ENCODE measurements at regions not wholly inside any gene's neighbourhood (a gene's known extent, or its start where the extent isn't known, plus 50 kb on each side); places are given as distances from the start of the nearest gene placed in this dataset.
"Not testable (repeated sequence)": the region's sequence is repeated elsewhere in the genome, so short reads cannot be mapped to it uniquely, and the experiment has no call there.

DNA sequence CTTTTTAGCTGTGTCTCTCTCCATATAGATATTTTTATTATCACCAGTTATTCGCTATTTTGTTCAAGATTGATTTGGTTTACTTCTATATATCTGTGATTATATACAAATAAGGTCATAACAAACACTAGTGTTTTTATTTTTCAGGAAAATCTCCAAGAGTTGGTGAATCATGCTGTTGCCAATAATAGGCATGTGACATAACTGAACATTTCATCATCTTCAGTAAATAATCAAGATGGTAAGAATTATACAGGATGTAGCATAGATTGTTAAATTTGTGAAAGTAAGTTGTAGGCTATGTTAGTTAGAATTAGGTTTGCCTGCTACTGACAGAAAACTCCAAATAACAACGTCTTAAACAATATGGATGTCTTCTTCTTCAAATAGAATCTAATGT, 240.9 kb upstream of the PDE3A start:
- DNase-seq (ENCODE audit: low read depth), result no peak

DNA sequence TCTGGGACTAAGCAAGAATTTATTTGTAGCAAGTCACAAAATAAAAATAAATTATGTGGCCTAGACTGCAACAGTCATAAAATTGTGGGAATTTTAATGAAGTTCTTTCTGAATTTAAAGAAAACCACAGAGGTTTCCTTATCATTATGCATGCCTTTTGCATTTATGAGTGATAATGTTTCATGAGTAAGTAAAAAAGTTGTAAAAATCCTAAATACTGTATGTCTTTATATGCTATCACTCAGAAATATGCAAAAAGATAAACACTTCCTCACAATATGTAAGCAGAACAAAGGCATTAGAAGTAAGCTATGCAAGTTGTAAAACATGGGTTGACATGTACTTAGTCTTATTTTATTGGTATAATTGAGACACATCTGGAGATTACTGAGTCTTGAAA, 239.4 kb upstream of the PDE3A start:
- DNase-seq (ENCODE audit: low read depth), result peak; percentile 9

DNA sequence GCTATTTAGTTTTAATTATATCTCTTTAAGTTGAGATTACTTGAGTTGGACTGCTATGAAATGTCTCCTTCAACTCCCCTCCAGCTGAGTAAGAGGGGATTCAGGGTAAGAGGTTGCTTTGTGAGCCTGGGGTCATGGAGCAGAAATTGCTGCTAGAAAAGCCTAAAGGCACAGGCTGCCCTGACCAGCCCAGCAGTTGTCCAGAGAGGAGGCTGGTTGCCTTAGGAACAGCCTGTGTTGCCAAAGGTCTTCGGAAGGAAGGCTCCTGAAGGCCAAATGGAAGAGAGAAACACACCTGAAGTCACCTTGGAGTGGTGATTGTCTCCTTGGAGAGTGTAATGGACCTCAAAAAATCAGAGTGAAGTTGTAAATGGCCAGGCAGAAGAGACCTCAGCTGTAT, 235.5 kb upstream of the PDE3A start:
- DNase-seq (ENCODE audit: low read depth), result no peak

DNA sequence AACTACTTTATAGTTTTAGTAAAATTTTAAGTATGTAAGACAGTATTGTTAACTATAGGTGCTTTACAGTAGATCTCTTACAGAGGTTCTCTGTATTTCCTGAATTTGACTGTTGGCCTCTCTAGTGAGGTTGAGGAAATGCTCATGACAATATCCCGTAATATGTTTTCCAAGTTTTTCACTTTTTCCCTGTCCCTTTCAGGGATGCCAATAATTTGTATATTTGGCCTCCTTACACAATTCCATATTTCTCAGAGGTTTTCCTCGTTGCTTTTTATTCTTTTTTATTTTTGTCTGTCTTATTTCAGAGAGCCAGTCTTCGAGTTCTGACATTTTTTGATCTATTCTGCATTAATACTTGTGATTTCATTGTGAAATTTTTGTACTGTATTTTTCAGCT, 233.7 kb upstream of the PDE3A start:
- no peak for DNase-seq (ENCODE audit: low read depth)

DNA sequence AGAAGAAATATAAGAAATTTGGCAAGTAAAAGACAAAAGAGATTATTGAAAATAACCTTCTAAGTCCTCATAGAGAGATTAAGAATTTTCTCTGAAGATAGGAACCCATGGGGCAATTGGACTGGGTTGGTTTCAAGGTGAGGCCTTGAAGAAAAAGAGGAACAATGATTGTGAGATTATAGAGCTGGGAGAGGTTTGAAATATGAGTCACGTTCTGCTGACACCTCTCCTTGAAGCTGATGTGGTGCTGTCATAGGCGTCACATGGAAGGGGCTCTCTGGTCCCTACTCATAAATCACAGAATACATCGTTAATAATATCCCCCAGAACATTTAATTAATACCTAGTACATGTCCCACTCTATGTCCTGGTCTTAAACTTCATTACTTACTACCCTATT, 227.6 kb upstream of the PDE3A start:
- DNase-seq (ENCODE audit: low read depth), result no peak

DNA sequence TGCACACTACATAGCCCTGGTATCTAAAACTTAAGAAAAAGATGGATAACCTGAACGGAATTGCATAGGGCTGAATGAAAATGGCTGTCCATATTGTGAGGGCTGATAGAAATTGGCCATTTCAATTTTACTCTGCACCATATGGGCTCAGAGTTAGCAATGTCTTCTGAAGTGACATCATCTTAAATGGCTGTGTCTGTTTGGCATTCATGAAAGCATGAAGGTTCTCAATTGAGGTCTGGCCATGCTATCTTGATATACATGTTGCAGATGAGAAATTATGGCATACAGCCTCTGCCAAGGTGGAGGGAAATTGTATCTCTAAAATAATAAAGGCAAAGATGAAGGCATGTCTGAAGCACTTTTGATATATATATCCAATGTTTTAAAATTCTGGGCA, 226.0 kb upstream of the PDE3A start:
- no peak for DNase-seq (ENCODE audit: low read depth)

DNA sequence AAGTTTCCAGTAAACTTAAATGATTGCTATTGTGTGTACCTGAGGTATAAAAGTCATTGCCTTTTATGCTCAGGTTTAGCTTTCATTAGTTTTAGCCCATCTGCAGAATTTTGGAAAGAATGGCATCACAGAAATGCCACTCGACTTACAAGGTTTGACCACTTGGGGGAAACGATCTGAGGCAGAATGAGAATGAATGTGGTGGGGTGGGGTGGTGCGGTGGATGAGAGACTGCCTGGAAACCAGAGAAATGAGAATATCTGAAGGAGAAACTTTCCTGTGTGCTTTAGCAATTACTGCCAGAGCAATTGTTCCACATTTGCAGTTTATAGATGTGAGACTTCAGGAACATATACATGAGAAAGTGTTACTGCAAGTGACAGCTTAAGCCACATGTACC, 225.4 kb upstream of the PDE3A start:
- no peak for DNase-seq (ENCODE audit: low read depth)

DNA sequence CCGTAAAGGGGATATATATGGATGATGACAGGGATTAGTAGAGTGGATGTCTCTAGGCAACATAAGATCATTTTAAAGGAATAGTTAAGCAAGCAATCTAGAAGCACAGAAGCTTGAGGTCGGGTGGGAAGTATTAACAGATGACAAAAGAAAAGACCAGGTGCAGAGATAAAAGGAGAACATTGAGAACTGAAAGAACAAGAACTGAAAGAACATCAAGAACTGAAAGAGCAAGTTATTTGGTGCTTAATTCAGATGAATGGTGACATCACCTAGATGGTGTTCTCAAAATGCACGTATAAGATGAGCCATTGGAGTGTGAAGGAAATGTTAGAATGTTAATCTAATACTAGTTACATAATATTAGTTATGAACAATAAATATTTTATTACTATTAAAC, 224.0 kb upstream of the PDE3A start:
- no peak for DNase-seq (ENCODE audit: low read depth)

DNA sequence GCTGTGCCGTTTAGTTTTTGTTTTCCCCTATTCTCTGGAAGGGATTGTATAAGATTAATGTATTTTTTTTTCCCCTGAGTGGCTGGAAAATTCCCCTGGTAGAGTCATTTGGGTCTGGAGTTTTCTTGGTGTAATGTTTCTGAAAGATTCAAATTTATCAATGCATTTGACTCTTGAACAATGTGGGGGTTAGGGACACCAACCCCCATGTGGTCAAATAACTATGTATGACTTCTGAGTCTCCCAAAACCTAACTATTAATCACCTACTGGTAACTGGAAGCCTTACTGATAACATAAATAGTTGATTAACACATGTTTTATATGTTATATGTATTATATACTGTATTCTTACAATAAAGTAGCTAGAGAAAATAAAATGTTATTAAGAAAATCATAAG, 220.1 kb upstream of the PDE3A start:
- no peak for DNase-seq (ENCODE audit: low read depth)

DNA sequence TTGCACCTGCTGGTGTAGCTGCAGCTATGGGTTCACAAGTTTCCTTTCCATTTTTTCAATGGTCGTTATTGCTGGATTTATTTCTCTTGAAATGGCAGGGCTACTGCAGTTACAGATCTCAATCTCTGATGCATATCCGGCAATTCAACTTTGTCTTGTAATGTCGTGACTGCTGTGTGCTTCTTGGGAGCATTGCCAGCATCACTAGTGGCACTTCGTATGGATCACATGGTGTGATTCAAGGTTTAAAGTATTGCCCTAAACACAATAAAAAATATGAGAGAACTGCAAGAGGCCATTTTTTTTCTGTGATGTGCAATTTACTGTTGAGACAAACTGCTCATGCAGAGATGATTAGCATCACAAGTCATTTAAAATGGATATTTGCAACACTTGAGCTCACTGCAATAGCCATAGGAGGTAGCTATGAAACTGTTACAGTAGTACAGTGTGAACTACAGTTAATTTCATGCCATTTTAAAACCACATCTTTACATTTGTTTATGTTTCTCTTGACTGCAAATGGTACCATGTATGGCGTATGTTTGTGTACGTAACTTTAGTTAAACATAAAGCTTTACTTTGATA, 217.4 kb upstream of the PDE3A start:
- DNase-seq (ENCODE audit: low read depth), result no peak

DNA sequence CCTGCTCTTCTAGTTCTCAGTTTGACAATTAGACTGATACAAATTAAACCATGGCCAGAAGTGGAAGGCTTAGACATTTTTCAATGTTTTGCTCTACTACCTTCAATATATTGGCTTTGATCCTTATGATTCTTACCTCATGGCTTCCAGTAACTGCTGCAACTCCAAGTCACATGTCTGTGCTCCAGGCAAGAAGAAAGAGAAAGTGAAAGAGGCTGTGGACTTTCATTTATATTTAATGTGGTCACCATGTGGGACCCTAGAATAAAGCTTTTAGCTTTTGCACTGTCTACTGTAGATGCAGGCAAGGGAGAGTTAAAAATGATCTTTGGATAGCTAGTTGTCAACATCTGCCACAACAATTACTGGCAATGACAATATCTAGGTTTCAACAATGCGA, 214.3 kb upstream of the PDE3A start:
- DNase-seq (ENCODE audit: low read depth), result no peak

DNA sequence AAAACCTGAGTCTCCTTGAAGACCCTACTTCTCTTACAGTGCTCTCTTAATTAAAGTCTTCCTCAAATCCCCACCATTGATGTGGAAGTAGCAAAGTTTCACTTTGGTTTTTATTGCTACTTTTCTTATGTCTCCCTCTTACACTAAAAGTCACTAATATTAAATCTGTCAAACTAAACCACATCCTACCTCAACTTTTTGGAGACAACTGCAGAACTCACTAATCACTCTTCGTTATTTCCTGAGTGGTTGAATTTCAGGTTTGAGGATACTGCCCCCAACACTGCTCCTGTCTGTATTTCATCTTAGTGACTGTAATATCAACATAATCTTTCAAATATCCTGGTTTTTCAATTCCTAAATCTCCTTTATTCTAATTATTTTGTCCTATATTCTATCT, 213.0 kb upstream of the PDE3A start:
- no peak for DNase-seq (ENCODE audit: low read depth)

DNA sequence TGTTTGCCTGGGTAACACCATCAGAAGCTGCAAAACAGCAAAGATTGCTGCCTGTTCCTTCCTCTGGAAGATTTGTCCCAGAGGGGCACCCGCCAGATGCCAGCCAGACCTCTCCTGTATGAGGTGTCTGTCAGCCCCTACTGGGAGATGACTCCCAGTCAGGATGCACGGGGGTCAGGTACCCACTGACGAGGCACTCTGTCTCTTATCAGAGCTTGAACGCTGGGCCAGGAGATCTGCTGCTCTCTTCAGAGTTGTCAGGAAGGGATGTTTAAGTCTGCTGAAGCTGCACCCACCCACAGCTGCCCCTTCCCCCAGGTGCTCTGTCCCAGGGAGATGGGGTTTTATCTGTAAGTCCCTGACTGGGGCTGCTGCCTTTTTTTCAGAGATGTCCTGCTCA, 207.4 kb upstream of the PDE3A start:
- not testable (repeated sequence) for DNase-seq (ENCODE audit: low read depth)

DNA sequence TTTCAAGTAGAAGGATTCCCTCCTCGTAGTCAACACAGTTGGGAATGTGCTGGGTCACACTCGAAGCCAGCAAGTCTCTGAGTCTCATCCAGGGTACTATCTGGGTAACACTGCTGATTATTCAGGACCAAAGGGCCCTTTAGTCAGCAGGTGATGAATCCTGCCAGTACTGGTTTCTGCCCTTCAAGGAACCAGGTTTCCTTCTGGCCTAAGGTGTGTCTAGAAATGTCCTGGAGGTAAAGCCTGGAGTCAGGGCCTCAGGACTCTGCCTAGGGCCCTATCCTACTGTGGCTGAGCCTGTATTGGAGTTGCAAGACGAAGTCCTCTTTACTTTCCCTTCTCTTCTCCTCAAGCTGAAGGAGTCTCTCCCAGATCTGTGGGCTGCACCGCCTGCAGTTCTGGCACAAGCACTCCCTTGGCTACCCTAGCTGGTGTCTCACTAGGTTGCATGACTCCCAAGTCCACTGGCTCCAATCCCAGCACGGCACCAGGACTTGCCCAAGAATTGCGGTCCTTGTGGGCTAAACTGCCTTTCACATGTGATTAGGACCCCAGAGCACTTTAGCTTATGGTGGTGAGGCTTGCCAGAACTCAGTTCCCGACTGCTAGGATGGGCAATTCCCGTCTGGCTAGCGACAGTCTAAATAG, 193.7 kb upstream of the PDE3A start:
- DNase-seq (ENCODE audit: low read depth), result no peak

DNA sequence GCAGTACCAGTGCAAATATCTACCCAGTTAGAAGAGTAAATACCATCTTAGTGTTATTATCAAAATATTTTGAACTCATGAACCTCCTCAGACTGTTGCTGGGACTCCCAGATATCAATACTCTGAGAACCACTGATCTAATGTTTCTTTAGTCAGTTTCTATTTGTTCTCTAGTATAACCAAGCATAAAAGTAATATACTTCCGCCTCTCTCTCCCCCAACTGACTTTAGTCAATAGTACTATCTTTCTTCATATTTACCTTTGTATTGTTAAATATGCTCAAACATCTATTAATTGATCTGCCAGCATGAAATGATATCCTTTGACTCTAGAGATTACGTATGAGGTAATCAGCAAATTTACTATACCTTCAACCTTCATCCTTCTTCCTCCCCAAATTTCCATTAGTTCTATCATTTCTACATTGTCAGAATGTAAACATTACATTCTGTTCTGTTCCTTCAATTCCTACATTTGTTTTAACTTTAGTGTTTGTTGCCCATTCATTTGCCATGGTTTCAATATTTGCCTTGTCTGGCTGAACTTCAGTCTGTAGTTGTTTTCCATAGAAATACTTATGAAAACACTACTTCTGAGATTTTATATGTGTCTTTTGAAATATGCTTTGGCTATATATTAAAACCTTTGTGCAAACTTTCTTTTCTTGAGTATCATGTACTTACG, 192.5 kb upstream of the PDE3A start:
- no peak for DNase-seq (ENCODE audit: low read depth)

DNA sequence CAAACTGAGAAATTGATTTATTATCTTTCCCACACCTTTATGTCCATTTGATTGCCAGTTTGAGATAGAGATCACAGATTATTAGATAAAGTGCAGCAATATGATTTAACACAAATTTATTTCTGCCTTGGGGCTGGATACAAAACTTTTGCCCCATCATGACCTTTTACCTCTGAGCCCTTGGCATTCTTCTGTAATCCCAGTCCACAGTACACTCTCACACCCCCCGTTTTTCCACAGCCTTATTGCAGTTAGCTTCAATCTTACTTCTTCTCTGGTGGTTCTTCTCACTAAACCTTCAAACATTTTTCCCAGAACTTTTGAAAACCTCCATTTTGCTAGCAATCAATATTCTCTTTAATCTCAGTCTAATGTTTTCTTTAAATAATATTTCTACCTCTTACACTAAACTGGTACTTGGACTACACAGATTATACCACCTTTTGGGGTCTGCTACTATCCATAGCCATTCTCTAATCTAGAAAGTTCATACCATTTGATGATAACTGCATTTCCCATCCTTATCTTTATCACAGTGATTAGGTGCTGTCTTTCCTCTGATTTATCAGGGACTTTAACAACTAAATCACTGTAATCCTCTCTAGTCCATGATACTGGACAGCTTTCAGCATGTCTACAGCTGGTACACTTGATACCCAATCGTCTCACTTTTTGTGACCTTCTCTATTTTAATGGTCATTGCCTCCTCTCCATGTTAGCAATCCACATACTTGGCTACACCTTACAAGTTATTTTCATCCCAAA, 186.7 kb upstream of the PDE3A start:
- DNase-seq (ENCODE audit: low read depth), result no peak

DNA sequence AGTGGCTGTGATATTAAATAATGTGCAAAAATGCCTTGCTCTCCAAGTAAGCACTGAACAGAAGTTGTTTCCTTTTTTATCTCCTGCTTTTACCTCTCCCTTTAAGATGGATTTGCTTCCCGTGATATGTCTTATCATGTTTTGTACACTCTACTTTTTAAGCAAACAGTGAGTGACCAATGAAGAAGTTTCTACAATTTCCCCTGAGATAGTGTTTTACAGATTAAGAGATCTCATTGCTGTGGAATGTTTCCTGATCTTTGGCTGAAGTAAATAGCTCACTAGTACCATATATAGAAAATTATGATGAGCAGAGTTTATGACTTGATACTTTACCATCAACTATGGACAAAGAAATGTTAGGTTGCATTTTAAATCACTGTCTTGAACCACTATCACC, 184.8 kb upstream of the PDE3A start:
- DNase-seq (ENCODE audit: low read depth), result no peak

DNA sequence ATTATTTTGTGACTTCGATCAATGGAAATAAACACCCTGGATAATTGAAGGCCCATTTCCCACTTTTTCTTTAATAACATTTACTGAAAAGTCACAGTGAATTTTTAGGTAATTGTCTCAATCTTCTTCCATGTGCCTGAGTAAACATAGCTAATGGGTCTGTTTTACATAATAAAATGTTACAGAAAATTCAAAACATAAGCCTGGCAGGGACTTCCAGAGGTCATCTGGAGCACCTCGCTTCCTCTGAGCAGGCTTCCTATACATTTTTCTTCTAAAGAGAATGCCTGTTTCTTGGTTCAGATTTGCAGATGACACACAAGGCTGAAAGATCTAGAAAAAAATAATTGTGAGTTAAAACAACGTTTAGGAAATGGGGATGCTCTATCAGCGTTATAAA, 183.8 kb upstream of the PDE3A start:
- DNase-seq (ENCODE audit: low read depth), result no peak

DNA sequence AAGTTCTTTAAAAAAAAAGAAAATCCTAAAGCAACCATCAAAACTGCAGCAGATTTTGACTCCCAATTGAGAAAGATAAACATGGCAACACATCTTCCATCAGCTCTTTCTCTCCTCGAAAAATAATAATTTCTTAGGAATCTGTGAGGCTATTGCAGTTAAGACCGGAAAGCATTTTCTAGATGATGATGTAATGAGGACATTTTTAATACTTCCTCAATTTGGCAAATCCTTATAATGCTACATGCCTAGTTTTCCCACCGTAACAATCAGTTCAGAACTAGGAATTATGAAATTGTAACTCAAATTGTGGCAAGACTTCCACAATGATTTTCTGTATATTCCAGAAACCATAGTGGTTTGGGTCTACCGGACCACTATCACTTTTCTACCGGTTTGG, 180.9 kb upstream of the PDE3A start:
- DNase-seq (ENCODE audit: low read depth), result no peak

DNA sequence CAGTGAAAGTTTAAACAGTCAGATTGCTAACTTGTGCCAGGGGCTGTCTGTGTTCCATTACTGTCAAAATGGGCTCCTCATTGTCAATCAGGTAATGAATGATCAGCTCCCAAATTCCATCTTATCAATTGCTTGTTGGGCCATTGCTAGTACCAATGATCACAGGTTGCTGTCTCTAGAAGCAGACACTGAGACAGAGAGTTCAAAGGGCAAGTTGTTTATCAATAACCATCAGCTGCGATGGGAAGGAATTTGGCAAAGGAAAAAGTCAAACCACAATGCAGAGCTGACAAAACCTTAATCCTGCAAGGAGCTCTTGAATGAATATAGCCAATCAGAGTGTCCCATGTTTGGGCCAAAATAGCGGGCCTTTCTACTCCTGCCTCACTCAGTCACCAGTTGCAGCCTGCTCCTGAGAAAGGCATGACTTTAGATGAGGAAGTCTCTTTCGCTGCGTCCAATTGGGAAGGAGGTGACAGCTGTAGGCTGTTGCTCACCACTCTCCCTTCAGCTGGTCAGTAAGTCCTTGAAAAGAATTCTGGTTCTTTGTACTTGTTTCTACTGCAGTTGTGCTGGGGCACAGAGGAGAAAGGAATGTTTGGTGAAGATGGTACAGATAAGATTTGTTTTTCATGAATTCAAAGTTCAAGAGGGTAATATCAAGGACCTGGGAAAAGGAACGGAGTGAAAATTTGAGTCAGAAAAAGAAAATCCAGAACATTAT, 179.2 kb upstream of the PDE3A start:
- DNase-seq (ENCODE audit: low read depth), result no peak

DNA sequence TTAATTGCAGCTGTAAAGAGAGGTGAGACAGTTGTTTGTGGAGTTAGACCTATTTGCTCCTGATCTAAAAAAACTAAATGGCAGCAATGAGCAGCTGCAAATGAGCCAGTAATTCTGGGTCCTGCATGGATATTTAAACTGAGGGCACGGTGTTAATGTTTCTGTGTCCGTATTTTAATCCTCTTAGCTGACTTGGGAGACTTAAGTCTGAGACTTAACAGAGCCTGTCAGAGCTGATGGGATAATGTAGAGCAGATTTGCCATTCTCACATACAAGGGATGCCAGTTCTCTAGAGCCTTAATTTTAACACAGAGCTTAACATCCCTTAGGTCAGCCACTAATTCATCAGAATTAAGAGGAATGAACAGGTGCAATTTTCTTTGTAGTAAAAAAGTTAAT, 178.6 kb upstream of the PDE3A start:
- DNase-seq (ENCODE audit: low read depth), result no peak

DNA sequence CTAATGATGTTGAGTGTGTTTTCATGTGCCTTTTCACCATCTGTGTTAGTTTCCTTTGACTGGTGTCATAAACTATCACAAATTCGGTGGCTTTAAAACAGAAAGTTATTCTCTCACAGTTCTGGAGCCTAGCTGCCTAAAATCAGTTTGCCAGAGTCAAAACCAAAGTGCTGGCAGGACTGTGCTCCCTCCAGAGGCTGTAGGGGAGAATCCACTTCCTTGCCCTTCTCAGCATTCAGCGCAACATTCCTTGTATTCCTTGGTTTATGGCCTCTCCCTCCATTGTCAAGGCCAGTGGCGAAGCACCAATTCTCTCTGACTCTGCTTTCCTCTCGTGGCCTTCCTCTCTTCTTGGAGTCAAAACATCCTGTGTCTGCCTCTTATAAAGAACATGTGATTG, 174.2 kb upstream of the PDE3A start:
- DNase-seq (ENCODE audit: low read depth), result peak; percentile 3

DNA sequence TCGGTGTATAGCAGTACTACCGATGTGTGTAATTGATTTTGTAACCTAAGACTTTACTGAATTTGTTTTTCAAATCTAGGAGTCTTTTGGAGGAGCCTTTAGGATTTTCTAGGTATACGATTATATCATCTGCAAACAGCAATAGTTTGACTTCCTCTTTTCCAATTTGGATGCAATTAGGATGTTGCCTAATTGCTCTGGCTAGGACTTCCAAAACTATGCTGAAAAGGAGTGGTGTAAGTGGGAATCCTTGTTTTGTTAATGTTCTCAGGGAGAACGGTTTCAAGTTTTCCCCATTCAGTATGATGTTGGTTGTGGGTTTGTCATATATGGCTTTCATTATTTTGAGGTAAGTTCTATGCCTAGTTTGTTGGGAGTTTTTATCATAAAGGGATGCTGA, 171.6 kb upstream of the PDE3A start:
- no peak for DNase-seq (ENCODE audit: low read depth)

Data from GM04504 (cell line).